ENCODE measurements at regions not wholly inside any gene's neighbourhood (a gene's known extent, or its start where the extent isn't known, plus 50 kb on each side); places are given as distances from the start of the nearest gene placed in this dataset.

GRCh38 chr21:31531967-31532366, 127.5 kb upstream of the SOD1 start:
- TF ChIP-seq FOXP2 (optimal IDR thresholded peaks at IDR 0.05; ENCODE audit: borderline replicate concordance, extremely low read depth, extremely low read length, insufficient read depth) (no peak), REST (IDR thresholded peaks at IDR 0.05; ENCODE audit: insufficient read depth in 1 of 2, low read depth in 2 of 2, low read length in 2 of 2) (no peak), TAF1 (IDR thresholded peaks at IDR 0.05; ENCODE audit: borderline replicate concordance, insufficient read depth, low read length) (no peak), POLR2AphosphoS5 (IDR thresholded peaks at IDR 0.05; ENCODE audit: low read depth, low read length) (no peak), SIN3A (IDR thresholded peaks at IDR 0.05; ENCODE audit: borderline replicate concordance, insufficient read depth, low read length) (no peak)

- TF ChIP-seq POLR2AphosphoS5 (IDR thresholded peaks at IDR 0.05; ENCODE audit: low read depth, low read length) (no peak), FOXP2 (optimal IDR thresholded peaks at IDR 0.05; ENCODE audit: borderline replicate concordance, extremely low read depth, extremely low read length, insufficient read depth) (no peak), REST (IDR thresholded peaks at IDR 0.05; ENCODE audit: insufficient read depth in 1 of 2, low read depth in 2 of 2, low read length in 2 of 2) (no peak), SIN3A (IDR thresholded peaks at IDR 0.05; ENCODE audit: borderline replicate concordance, insufficient read depth, low read length) (no peak), TAF1 (IDR thresholded peaks at IDR 0.05; ENCODE audit: borderline replicate concordance, insufficient read depth, low read length) (no peak)
These were observed 128.4 kb upstream of the SOD1 start for GRCh38 chr21:31530897-31531705.

- TF ChIP-seq REST (IDR thresholded peaks at IDR 0.05; ENCODE audit: insufficient read depth in 1 of 2, low read depth in 2 of 2, low read length in 2 of 2) (no peak), POLR2AphosphoS5 (IDR thresholded peaks at IDR 0.05; ENCODE audit: low read depth, low read length) (no peak), FOXP2 (optimal IDR thresholded peaks at IDR 0.05; ENCODE audit: borderline replicate concordance, extremely low read depth, extremely low read length, insufficient read depth) (no peak), SIN3A (IDR thresholded peaks at IDR 0.05; ENCODE audit: borderline replicate concordance, insufficient read depth, low read length) (no peak), TAF1 (IDR thresholded peaks at IDR 0.05; ENCODE audit: borderline replicate concordance, insufficient read depth, low read length) (no peak)
These were observed 129.1 kb upstream of the SOD1 start for GRCh38 chr21:31530364-31530763.

- TF ChIP-seq POLR2AphosphoS5 (IDR thresholded peaks at IDR 0.05; ENCODE audit: low read depth, low read length), result no peak
- TF ChIP-seq REST (IDR thresholded peaks at IDR 0.05; ENCODE audit: insufficient read depth in 1 of 2, low read depth in 2 of 2, low read length in 2 of 2), result no peak
- TF ChIP-seq SIN3A (IDR thresholded peaks at IDR 0.05; ENCODE audit: borderline replicate concordance, insufficient read depth, low read length), result no peak
- TF ChIP-seq FOXP2 (optimal IDR thresholded peaks at IDR 0.05; ENCODE audit: borderline replicate concordance, extremely low read depth, extremely low read length, insufficient read depth), result no peak
- TF ChIP-seq TAF1 (IDR thresholded peaks at IDR 0.05; ENCODE audit: borderline replicate concordance, insufficient read depth, low read length), result no peak
These were observed 130.1 kb upstream of the SOD1 start for GRCh38 chr21:31529406-31529805.

Data from PFSK-1 (cell line).